Trophoblast cell (in vitro differentiated cells and primary cell): ENCODE measurements at regions not wholly inside any gene's neighbourhood (a gene's known extent, or its start where the extent isn't known, plus 50 kb on each side); places are given as distances from the start of the nearest gene placed in this dataset.

ENCODE experiments used
- DNase-seq, 2 donors: peaks; one replicate each; pipeline ENCODE4 v3.0.0-alpha.2; 2016
- H2AFZ ChIP-seq: 2 replicates; pipeline ENCODE4 v1.6.1; 2013; ENCODE audit warnings: low read length, moderate library complexity, mild to moderate bottlenecking; ENCODE audit not compliant: insufficient read depth, poor library complexity
- H2AK5ac ChIP-seq: 2 replicates; pipeline ENCODE4 v1.6.1; 2013; ENCODE audit warnings: mild to moderate bottlenecking, low read length
- H2BK120ac ChIP-seq: 2 replicates; pipeline ENCODE4 v1.6.1; 2013; ENCODE audit warnings: low read length, mild to moderate bottlenecking, moderate library complexity; ENCODE audit not compliant: insufficient read depth, poor library complexity
- H2BK12ac ChIP-seq: 2 replicates; pipeline ENCODE4 v1.6.1; 2013; ENCODE audit warnings: mild to moderate bottlenecking, low read length, moderate library complexity
- H2BK5ac ChIP-seq: 2 replicates; pipeline ENCODE4 v1.6.1; 2013; ENCODE audit warnings: low read length, low read depth, moderate library complexity, mild to moderate bottlenecking; ENCODE audit not compliant: poor library complexity
- H3K14ac ChIP-seq: 2 replicates; pipeline ENCODE4 v1.6.1; 2013; ENCODE audit warnings: mild to moderate bottlenecking, low read length
- H3K18ac ChIP-seq: 2 replicates; pipeline ENCODE4 v1.6.1; 2013; ENCODE audit warnings: mild to moderate bottlenecking, low read length
- H3K23ac ChIP-seq: 2 replicates; pipeline ENCODE4 v1.6.1; 2013; ENCODE audit warnings: low read length
- H3K27ac ChIP-seq: 2 replicates; pipeline ENCODE4 v1.5.1; 2013; ENCODE audit warnings: low read depth, mild to moderate bottlenecking, inconsistent platforms, low read length, moderate library complexity
- H3K27me3 ChIP-seq: 2 replicates; pipeline ENCODE4 v1.6.1; 2013; ENCODE audit warnings: inconsistent platforms, mild to moderate bottlenecking, low read length, moderate library complexity; ENCODE audit not compliant: insufficient read depth
- H3K36me3 ChIP-seq, 2 experiments: 1 replicate in 1 of 2; 2 replicates in 1 of 2; pipeline ENCODE4 v1.6.1; 2013; ENCODE audit warnings: low read length in 2 of 2, mild to moderate bottlenecking in 2 of 2, moderate library complexity in 1 of 2; ENCODE audit not compliant: insufficient read depth in 2 of 2, control insufficient read depth in 1 of 2
- H3K4ac ChIP-seq: 2 replicates; pipeline ENCODE4 v1.6.1; 2013; ENCODE audit warnings: low read depth, mild to moderate bottlenecking, low read length, moderate library complexity
- H3K4me1 ChIP-seq, 2 experiments: 1 replicate in 1 of 2; 2 replicates in 1 of 2; pipeline ENCODE4 v1.6.1; 2013; ENCODE audit warnings: low read length in 2 of 2, mild to moderate bottlenecking in 2 of 2, moderate library complexity in 1 of 2; ENCODE audit not compliant: insufficient read depth in 2 of 2, control insufficient read depth in 1 of 2
- H3K4me2 ChIP-seq: 2 replicates; pipeline ENCODE4 v1.6.1; 2013; ENCODE audit warnings: inconsistent platforms, mild to moderate bottlenecking, low read length, moderate library complexity
- H3K4me3 ChIP-seq: 2 replicates; pipeline ENCODE4 v1.5.1; 2013; ENCODE audit warnings: mild to moderate bottlenecking, low read depth, low read length, inconsistent platforms
- H3K79me1 ChIP-seq: one replicate; pipeline ENCODE4 v1.6.1; 2013; ENCODE audit warnings: low read length
- H3K79me2 ChIP-seq: 2 replicates; pipeline ENCODE4 v1.6.1; 2013; ENCODE audit warnings: low read length, mild to moderate bottlenecking; ENCODE audit not compliant: control insufficient read depth, insufficient read depth, poor library complexity
- H3K9ac ChIP-seq: 2 replicates; pipeline ENCODE4 v1.6.1; 2013; ENCODE audit warnings: mild to moderate bottlenecking, low read length
- H3K9me3 ChIP-seq: 2 replicates; pipeline ENCODE4 v1.6.1; 2013; ENCODE audit warnings: low read depth, mild to moderate bottlenecking, control low read depth, inconsistent platforms, low read length; ENCODE audit not compliant: insufficient read depth
- H4K12ac ChIP-seq: 2 replicates; pipeline ENCODE4 v1.6.1; 2013; ENCODE audit warnings: low read depth, mild to moderate bottlenecking, low read length, moderate library complexity
- H4K8ac ChIP-seq: 2 replicates; pipeline ENCODE4 v1.6.1; 2013; ENCODE audit warnings: low read depth, mild to moderate bottlenecking, low read length, moderate library complexity
- H4K91ac ChIP-seq: one replicate; pipeline ENCODE4 v1.6.1; 2013; ENCODE audit warnings: low read depth, mild to moderate bottlenecking, low read length, moderate library complexity
- WGBS: extraction: QIAGEN DNeasy Blood & Tissue Kit; methylation state at CpG from one replicate; pipeline ENCODE4 v1.1.7; 2013; ENCODE audit warnings: missing lambda C conversion rate; ENCODE audit not compliant: insufficient read length, insufficient coverage; ENCODE audit errors: extremely low coverage; 5-methylcytosine and 5-hydroxymethylcytosine counted together

DNA sequence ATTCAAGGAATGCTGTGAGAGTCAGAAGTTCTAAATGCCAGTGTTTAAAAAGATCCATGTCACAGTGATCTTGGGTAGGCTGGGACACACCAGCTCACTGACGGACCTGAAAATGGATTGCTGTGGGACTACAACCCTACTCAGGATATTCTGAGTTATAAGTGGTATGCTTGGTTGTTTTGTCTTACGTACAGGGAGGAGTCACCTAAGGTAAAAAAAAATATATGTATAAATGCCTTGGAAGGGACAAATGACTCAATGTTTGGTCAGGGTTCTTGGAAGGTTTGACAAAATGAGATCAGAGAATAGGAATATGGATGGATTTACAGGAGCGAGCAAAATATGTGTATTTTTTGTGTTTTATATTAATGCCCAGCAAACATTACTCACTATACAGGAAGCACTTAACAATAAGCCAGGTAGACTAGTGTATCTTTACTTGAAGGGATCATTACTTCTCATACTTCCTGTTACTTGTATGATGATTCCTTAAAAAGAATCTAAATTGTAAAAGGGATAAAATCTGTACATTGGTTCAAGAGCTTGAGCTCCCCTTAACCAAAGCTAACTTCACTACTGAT is 767.3 kb downstream of the GBE1 start:
- Histone ChIP-seq H3K27me3 (no peaks in the 10 kb centered on the region), H4K91ac (no peak overlapping the region), H3K79me2 (no peaks in the 10 kb centered on the region), H3K23ac (no peak overlapping the region), H3K27ac (no peak overlapping the region), H3K18ac (no peak overlapping the region), H2BK12ac (no peak overlapping the region), H2AK5ac (no peak overlapping the region), H3K9ac (no peak overlapping the region), H3K14ac (no peak overlapping the region), H3K4me2 (no peak overlapping the region), H2AFZ (no peak overlapping the region), H3K4ac (no peak overlapping the region), H4K12ac (no peak overlapping the region), H3K79me1 (no peaks in the 10 kb centered on the region), H3K9me3 (no peaks in the 10 kb centered on the region), H3K36me3 (no peaks in the 10 kb centered on the region), H2BK120ac (no peak overlapping the region), H2BK5ac (no peak overlapping the region), H3K4me1 (no peaks in the 10 kb centered on the region), H3K4me3 (no peak overlapping the region), H4K8ac (no peak overlapping the region)
- no CpG with 5 or more reads among the region's 3 CpGs for WGBS
- no peak for DNase-seq

DNA sequence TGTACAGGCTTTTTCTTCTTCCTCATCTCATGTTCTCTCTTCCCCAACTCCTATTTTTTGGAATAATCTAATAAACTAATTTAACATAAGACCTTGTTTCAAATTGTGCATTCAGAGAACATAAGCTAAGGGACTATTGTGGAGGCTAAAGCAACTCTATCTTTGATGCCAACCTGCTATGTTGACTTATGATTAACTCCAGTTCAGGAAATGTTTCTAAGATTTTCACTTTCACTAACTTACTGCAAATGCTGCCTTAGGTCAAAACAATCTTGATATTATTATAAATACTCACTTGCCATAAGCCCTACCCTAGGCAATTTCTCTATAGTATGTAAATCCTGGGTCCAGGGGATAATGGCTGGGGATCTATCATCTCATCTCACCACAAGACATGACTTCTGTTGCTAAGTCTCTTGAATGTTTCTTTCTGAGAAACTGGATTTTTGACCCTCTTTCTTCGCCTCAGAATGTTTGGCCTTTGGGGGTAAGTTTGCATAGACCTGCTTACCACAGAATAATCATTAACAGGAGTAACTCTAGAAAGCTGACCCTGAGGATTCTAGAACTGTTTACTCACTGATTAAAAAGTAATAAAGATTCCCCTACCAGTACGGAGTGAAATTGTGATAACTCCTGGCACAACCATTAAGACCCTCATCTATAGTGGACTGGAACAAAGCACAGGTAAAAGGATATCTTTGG is 768.1 kb downstream of the GBE1 start:
- Histone ChIP-seq H3K4me3 (no peak overlapping the region), H3K36me3 (no peaks in the 10 kb centered on the region), H3K79me2 (no peaks in the 10 kb centered on the region), H3K23ac (no peak overlapping the region), H2AK5ac (no peak overlapping the region), H3K18ac (no peak overlapping the region), H2BK5ac (no peak overlapping the region), H3K4me2 (no peak overlapping the region), H4K8ac (no peak overlapping the region), H3K9ac (no peak overlapping the region), H3K27ac (no peak overlapping the region), H3K79me1 (no peaks in the 10 kb centered on the region), H4K12ac (no peak overlapping the region), H3K27me3 (no peaks in the 10 kb centered on the region), H2AFZ (no peak overlapping the region), H3K4me1 (no peaks in the 10 kb centered on the region), H3K14ac (no peak overlapping the region), H3K9me3 (no peaks in the 10 kb centered on the region), H3K4ac (no peak overlapping the region), H2BK12ac (no peak overlapping the region), H2BK120ac (no peak overlapping the region), H4K91ac (no peak overlapping the region)
- DNase-seq: no peak
- no CpG with 5 or more reads among the region's 2 CpGs for WGBS

DNA sequence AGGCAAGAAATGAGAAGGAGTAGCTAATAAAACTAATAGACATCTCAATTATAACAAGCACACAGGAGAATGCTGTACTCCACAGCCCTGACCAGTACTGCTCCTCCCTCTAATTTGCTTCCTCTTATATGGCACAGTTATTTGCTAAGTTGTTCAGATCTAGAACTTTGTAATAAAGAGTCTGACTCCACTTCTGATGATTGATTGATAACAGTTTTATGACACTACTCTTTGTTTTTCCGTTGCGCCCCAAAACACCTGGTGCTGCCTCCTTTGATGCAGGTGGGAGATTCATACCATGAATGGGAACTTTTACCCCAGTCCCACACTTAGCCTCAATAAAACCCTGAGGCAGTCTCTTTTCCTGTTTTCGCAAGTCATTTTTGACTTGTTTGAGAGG is 777.7 kb downstream of the GBE1 start:
- H3K27ac ChIP-seq: no peak overlapping the region
- no peaks in the 10 kb centered on the region for H3K79me1 ChIP-seq
- H3K9ac ChIP-seq: no peak overlapping the region
- no peak overlapping the region for H4K8ac ChIP-seq
- H3K4me3 ChIP-seq: no peak overlapping the region
- no peak overlapping the region for H4K91ac ChIP-seq
- no peak for DNase-seq
- no peak overlapping the region for H2AFZ ChIP-seq
- H3K23ac ChIP-seq: no peak overlapping the region
- H2BK5ac ChIP-seq: no peak overlapping the region
- no peaks in the 10 kb centered on the region for H3K27me3 ChIP-seq
- H2BK120ac ChIP-seq: no peak overlapping the region
- WGBS: no CpG with 5 or more reads among the region's 3 CpGs
- no peak overlapping the region for H3K14ac ChIP-seq
- H3K36me3 ChIP-seq: no peaks in the 10 kb centered on the region
- H3K4ac ChIP-seq: no peak overlapping the region
- H2AK5ac ChIP-seq: no peak overlapping the region
- no peak overlapping the region for H2BK12ac ChIP-seq
- H3K4me2 ChIP-seq: no peak overlapping the region
- no peak overlapping the region for H4K12ac ChIP-seq
- no peak overlapping the region for H3K18ac ChIP-seq
- H3K79me2 ChIP-seq: no peaks in the 10 kb centered on the region
- no peaks in the 10 kb centered on the region for H3K4me1 ChIP-seq
- H3K9me3 ChIP-seq: no peaks in the 10 kb centered on the region

GRCh38 chr3:80978216-80978969 is 783.1 kb downstream of the GBE1 start:
- no peak overlapping the region for H3K18ac ChIP-seq
- H2BK12ac ChIP-seq: no peak overlapping the region
- H3K9me3 ChIP-seq: no peaks in the 10 kb centered on the region
- H3K27me3 ChIP-seq: no peaks in the 10 kb centered on the region
- no peaks in the 10 kb centered on the region for H3K36me3 ChIP-seq
- no peaks in the 10 kb centered on the region for H3K79me1 ChIP-seq
- no peak overlapping the region for H3K4me2 ChIP-seq
- no peak overlapping the region for H3K4ac ChIP-seq
- H2BK120ac ChIP-seq: no peak overlapping the region
- H3K9ac ChIP-seq: no peak overlapping the region
- H3K14ac ChIP-seq: no peak overlapping the region
- H3K79me2 ChIP-seq: no peaks in the 10 kb centered on the region
- no peak overlapping the region for H2AK5ac ChIP-seq
- no peak overlapping the region for H3K23ac ChIP-seq
- H4K91ac ChIP-seq: no peak overlapping the region
- no peaks in the 10 kb centered on the region for H3K4me1 ChIP-seq
- H2AFZ ChIP-seq: no peak overlapping the region
- H4K8ac ChIP-seq: no peak overlapping the region
- no peak overlapping the region for H3K4me3 ChIP-seq
- H3K27ac ChIP-seq: no peak overlapping the region
- H4K12ac ChIP-seq: no peak overlapping the region
- H2BK5ac ChIP-seq: no peak overlapping the region
- WGBS: no CpG with 5 or more reads among the region's 4 CpGs
- DNase-seq: no peak
